Chondrocyte (in vitro differentiated cells): ENCODE measurements at regions not wholly inside any gene's neighbourhood (a gene's known extent, or its start where the extent isn't known, plus 50 kb on each side); places are given as distances from the start of the nearest gene placed in this dataset.

Experiments
- DNase-seq: peaks from one replicate; pipeline ENCODE4 v3.0.0; 2021; ENCODE audit warnings: mixed read lengths, low spot score
- H3K27ac Mint-ChIP-seq: one replicate; pipeline ENCODE4 v1.8.0; 2021; ENCODE audit warnings: mild to moderate bottlenecking, moderate library complexity, mixed read lengths; ENCODE audit not compliant: unreplicated experiment
- H3K27me3 Mint-ChIP-seq: 2 replicates; pipeline ENCODE4 v1.8.0; 2021; ENCODE audit warnings: low read depth, mixed read lengths
- H3K36me3 Mint-ChIP-seq: 2 replicates; pipeline ENCODE4 v1.8.0; 2021; ENCODE audit warnings: low read depth, mixed read lengths
- H3K4me1 Mint-ChIP-seq: 2 replicates; pipeline ENCODE4 v1.8.0; 2021; ENCODE audit warnings: low read depth, mild to moderate bottlenecking, mixed read lengths
- H3K4me3 Mint-ChIP-seq: one replicate; pipeline ENCODE4 v1.8.0; 2021; ENCODE audit warnings: mild to moderate bottlenecking, moderate library complexity, mixed read lengths; ENCODE audit not compliant: unreplicated experiment
- H3K9me3 Mint-ChIP-seq: 2 replicates; pipeline ENCODE4 v1.8.0; 2021; ENCODE audit warnings: low read depth, mixed read lengths
- CTCF ChIP-seq: fragments of 200-600 bp; sonication (generic); IDR thresholded peaks from 2 replicates; pipeline ENCODE4 v1.5.0; 2021; ENCODE audit warnings: antibody characterized with exemption, mild to moderate bottlenecking, moderate library complexity

- Mint-ChIP-seq H3K27me3 (no peaks in the 10 kb centered on the region), H3K4me1 (peaks cover 13% of the 10 kb centered on the region)
- TF ChIP-seq CTCF: no peak
These were observed 1460.3 kb downstream of the UQCRFS1 start for GRCh38 chr19:27752530-27753184.

GRCh38 chr19:27751044-27751391 is 1461.9 kb downstream of the UQCRFS1 start:
- Mint-ChIP-seq H3K4me1 (peaks cover 21% of the 10 kb centered on the region), H3K4me3 (no peak overlapping the region), H3K9me3 (no peaks in the 10 kb centered on the region), H3K36me3 (no peaks in the 10 kb centered on the region), H3K27ac (no peak overlapping the region), H3K27me3 (no peaks in the 10 kb centered on the region)
- TF ChIP-seq CTCF: no peak
- no peak for DNase-seq

More at GRCh38 chr19:27752530-27753184, 1460.3 kb downstream of the UQCRFS1 start:
- no peak overlapping the region for H3K4me3 Mint-ChIP-seq
- no peaks in the 10 kb centered on the region for H3K9me3 Mint-ChIP-seq
- no peaks in the 10 kb centered on the region for H3K36me3 Mint-ChIP-seq
- no peak overlapping the region for H3K27ac Mint-ChIP-seq
- no peak for DNase-seq

- no peak for DNase-seq
- H3K36me3 Mint-ChIP-seq: peaks cover 2% of the 10 kb centered on the region
These were observed 1462.4 kb downstream of the UQCRFS1 start for GRCh38 chr19:27750391-27751043.

GRCh38 chr19:27748551-27749152 is 1464.3 kb downstream of the UQCRFS1 start:
- no peak for TF ChIP-seq CTCF
- no peaks in the 10 kb centered on the region for H3K27me3 Mint-ChIP-seq
- no peak overlapping the region for H3K4me3 Mint-ChIP-seq
- peaks cover 21% of the 10 kb centered on the region for H3K4me1 Mint-ChIP-seq
- no peak overlapping the region for H3K27ac Mint-ChIP-seq
- H3K36me3 Mint-ChIP-seq: peaks cover 6% of the 10 kb centered on the region
- DNase-seq: no peak
- H3K9me3 Mint-ChIP-seq: no peaks in the 10 kb centered on the region

More at GRCh38 chr19:27750391-27751043, 1462.4 kb downstream of the UQCRFS1 start:
- Mint-ChIP-seq H3K4me1 (peaks cover 21% of the 10 kb centered on the region), H3K27me3 (no peaks in the 10 kb centered on the region), H3K27ac (no peak overlapping the region), H3K9me3 (no peaks in the 10 kb centered on the region), H3K4me3 (no peak overlapping the region)
- no peak for TF ChIP-seq CTCF

GRCh38 chr19:27746691-27747380 is 1466.1 kb downstream of the UQCRFS1 start:
- Mint-ChIP-seq H3K4me3 (no peak overlapping the region), H3K27me3 (no peaks in the 10 kb centered on the region), H3K4me1 (peaks cover 21% of the 10 kb centered on the region), H3K9me3 (peaks cover 2% of the 10 kb centered on the region), H3K36me3 (peaks cover 13% of the 10 kb centered on the region), H3K27ac (no peak overlapping the region)
- DNase-seq: no peak
- peak; percentile 29 for TF ChIP-seq CTCF
